Fibroblast of lung (primary cell): ENCODE measurements at regions not wholly inside any gene's neighbourhood (a gene's known extent, or its start where the extent isn't known, plus 50 kb on each side); places are given as distances from the start of the nearest gene placed in this dataset.

Source experiments
- DNase-seq, 2 donors: peaks; one replicate each; pipeline versions ENCODE4 v3.0.0 to v3.0.0-alpha.2; 2010; ENCODE audit warnings: low read depth in 2 of 2
- H2AFZ ChIP-seq: 2 replicates; pipeline ENCODE4 v1.5.1; 2012; ENCODE audit warnings: low read length, control low read depth, inconsistent platforms
- H3K27ac ChIP-seq: 2 replicates; pipeline ENCODE4 v1.5.1; 2011; ENCODE audit warnings: low read length, control low read depth; ENCODE audit not compliant: insufficient read depth
- H3K27me3 ChIP-seq: 2 replicates; pipeline ENCODE4 v1.5.1; 2011; ENCODE audit warnings: mild to moderate bottlenecking, low read length; ENCODE audit not compliant: control insufficient read depth, insufficient read depth
- H3K36me3 ChIP-seq: 2 replicates; pipeline ENCODE4 v1.5.1; 2011; ENCODE audit warnings: low read length; ENCODE audit not compliant: control insufficient read depth, insufficient read depth
- H3K4me1 ChIP-seq: 2 replicates; pipeline ENCODE4 v1.5.1; 2011; ENCODE audit warnings: low read length; ENCODE audit not compliant: control insufficient read depth, insufficient read depth; ENCODE audit errors: extremely low read depth
- H3K4me2 ChIP-seq: 2 replicates; pipeline ENCODE4 v1.5.1; 2011; ENCODE audit warnings: low read length, control low read depth; ENCODE audit not compliant: insufficient read depth; ENCODE audit errors: extremely low read depth
- H3K4me3 ChIP-seq, 4 experiments: fragments of 200-600 bp in 1 of 4; sonication (generic) in 1 of 4; replicated peaks in 1 of 4; 2 replicates each; pipeline ENCODE4 v1.5.1; 2011 to 2016; ENCODE audit warnings: low read length in 4 of 4, low read depth in 3 of 4, mild to moderate bottlenecking in 3 of 4, control low read depth in 2 of 4, inconsistent platforms in 1 of 4, mixed read lengths in 1 of 4; ENCODE audit not compliant: insufficient read depth in 1 of 4; ENCODE audit errors: control extremely low read depth in 1 of 4
- H3K79me2 ChIP-seq: 2 replicates; pipeline ENCODE4 v1.5.1; 2012; ENCODE audit warnings: mild to moderate bottlenecking, low read length, inconsistent platforms; ENCODE audit not compliant: control insufficient read depth, insufficient read depth
- H3K9ac ChIP-seq: 2 replicates; pipeline ENCODE4 v1.5.1; 2011; ENCODE audit warnings: mild to moderate bottlenecking, low read length, control low read depth; ENCODE audit not compliant: insufficient read depth
- H3K9me3 ChIP-seq: 2 replicates; pipeline ENCODE4 v1.5.1; 2012; ENCODE audit warnings: low read depth, low read length; ENCODE audit not compliant: control insufficient read depth, insufficient read depth
- H4K20me1 ChIP-seq: 2 replicates; pipeline ENCODE4 v1.5.1; 2011; ENCODE audit warnings: low read length; ENCODE audit not compliant: control insufficient read depth, insufficient read depth; ENCODE audit errors: extremely low read depth
- CTCF ChIP-seq, 2 donors: IDR thresholded peaks in 1 of 2; conservative IDR thresholded peaks in 1 of 2; 1 replicate in 1 of 2; 2 replicates in 1 of 2; pipeline ENCODE4 v1.5.1; 2011 to 2012; ENCODE audit warnings: low read length in 2 of 2, control low read depth in 1 of 2, inconsistent platforms in 1 of 2, low read depth in 1 of 2, mild to moderate bottlenecking in 1 of 2
- EZH2 ChIP-seq: IDR thresholded peaks from 2 replicates; pipeline ENCODE4 v1.5.1; 2012; ENCODE audit warnings: low read length, control low read depth, mild to moderate bottlenecking; ENCODE audit errors: missing control alignments

DNA sequence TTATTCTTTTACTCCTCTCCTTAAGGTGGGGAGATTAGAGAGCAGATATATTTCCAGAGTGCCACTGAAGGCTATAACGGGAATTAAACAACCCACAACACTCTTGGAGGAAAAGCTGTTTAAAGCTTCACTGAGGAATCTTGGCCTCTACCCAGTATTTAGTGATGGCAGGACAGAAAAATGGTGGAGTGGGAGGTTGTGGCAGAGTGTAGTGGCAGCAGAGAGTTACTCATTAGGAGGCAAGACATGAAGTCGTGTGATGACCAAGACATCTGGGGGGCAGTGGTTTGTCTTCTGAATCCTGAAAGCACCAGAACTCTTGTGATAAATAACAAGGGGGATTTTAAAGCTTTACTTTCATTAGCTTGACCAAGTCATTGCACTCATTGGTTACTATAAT lies 563.5 kb upstream of the SLITRK5 start:
- TF ChIP-seq CTCF (conservative IDR thresholded peaks at IDR 0.05 in 1 of 2, IDR thresholded peaks at IDR 0.05 in 1 of 2; ENCODE audit: low read depth in 1 of 2, low read length in 2 of 2) (no peak), EZH2 (no peak)
- no peaks in the 10 kb centered on the region for H3K27me3 ChIP-seq
- H3K4me1 ChIP-seq = no peaks in the 10 kb centered on the region
- H3K4me2 ChIP-seq = no peak overlapping the region
- no peak overlapping the region for H3K9ac ChIP-seq
- DNase-seq = peak in 1 of 2 donors; percentile 75
- H3K79me2 ChIP-seq = no peaks in the 10 kb centered on the region
- no peaks in the 10 kb centered on the region for H3K9me3 ChIP-seq
- H2AFZ ChIP-seq = no peak overlapping the region
- no peaks in the 10 kb centered on the region for H3K36me3 ChIP-seq
- no peaks in the 10 kb centered on the region for H4K20me1 ChIP-seq
- no peak overlapping the region for H3K27ac ChIP-seq
- H3K4me3 ChIP-seq = no peak overlapping the region

DNA sequence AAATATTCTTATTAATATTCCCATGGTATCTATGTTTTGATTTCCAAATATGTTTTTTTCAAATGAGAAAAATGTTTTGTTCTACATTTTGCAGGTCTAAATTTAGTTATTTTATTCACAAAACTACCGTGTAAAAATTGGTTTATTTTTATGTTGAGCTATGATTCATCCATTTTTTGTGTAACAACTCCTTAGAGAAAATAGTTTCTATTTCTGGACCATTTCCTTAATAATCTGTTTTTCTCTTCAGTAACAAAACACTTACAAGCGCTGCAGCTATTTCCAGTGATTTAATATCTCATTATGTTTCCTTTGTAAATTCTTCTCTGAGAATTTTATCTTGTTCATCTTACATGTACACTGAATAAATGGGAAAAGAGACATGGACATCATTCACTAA lies 550.7 kb upstream of the SLITRK5 start:
- Histone ChIP-seq H3K79me2 (no peaks in the 10 kb centered on the region), H3K4me1 (no peaks in the 10 kb centered on the region), H3K4me2 (no peak overlapping the region), H3K27me3 (no peaks in the 10 kb centered on the region), H4K20me1 (no peaks in the 10 kb centered on the region), H3K4me3 (no peak overlapping the region), H2AFZ (no peak overlapping the region), H3K27ac (no peak overlapping the region), H3K9me3 (no peaks in the 10 kb centered on the region), H3K36me3 (no peaks in the 10 kb centered on the region), H3K9ac (no peak overlapping the region)
- TF ChIP-seq EZH2 = no peak
- no peak for TF ChIP-seq CTCF (conservative IDR thresholded peaks at IDR 0.05 in 1 of 2, IDR thresholded peaks at IDR 0.05 in 1 of 2; ENCODE audit: low read depth in 1 of 2, low read length in 2 of 2)
- DNase-seq = peak in 1 of 2 donors; percentile 45

DNA sequence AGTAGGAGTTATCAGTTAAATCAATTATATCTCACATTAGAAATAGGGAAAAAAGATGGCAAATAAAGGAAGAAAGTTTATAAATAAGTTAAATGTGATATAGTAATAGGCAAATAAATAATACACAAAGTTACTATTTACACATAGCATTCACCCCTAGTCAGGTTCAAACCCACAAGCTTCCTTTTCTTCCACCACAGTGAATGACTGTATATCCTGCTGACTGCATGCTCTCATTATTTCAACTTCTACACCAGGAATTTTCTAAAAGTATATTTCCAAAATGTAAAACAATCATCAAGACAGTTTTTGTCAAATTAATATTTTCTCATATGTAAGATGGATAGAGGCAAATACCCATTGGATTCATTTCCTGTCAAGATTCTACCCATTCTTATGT lies 548.6 kb upstream of the SLITRK5 start:
- H3K36me3 ChIP-seq = no peaks in the 10 kb centered on the region
- no peak for TF ChIP-seq CTCF (conservative IDR thresholded peaks at IDR 0.05 in 1 of 2, IDR thresholded peaks at IDR 0.05 in 1 of 2; ENCODE audit: low read depth in 1 of 2, low read length in 2 of 2)
- H3K79me2 ChIP-seq = no peaks in the 10 kb centered on the region
- no peaks in the 10 kb centered on the region for H3K4me1 ChIP-seq
- no peak overlapping the region for H2AFZ ChIP-seq
- no peak overlapping the region for H3K9ac ChIP-seq
- DNase-seq = peak in 1 of 2 donors; percentile 61
- H3K4me3 ChIP-seq = no peak overlapping the region
- no peak overlapping the region for H3K27ac ChIP-seq
- no peak overlapping the region for H3K4me2 ChIP-seq
- H3K9me3 ChIP-seq = no peaks in the 10 kb centered on the region
- no peaks in the 10 kb centered on the region for H4K20me1 ChIP-seq
- H3K27me3 ChIP-seq = no peaks in the 10 kb centered on the region
